NK-92 treated with Interleukin-12 subunit alpha and Interleukin-12 subunit beta, amount 100 ng/mL, for 24 hours (cell line): ENCODE measurements at regions not wholly inside any gene's neighbourhood (a gene's known extent, or its start where the extent isn't known, plus 50 kb on each side); places are given as distances from the start of the nearest gene placed in this dataset.
"Not testable (repeated sequence)": the region's sequence is repeated elsewhere in the genome, so short reads cannot be mapped to it uniquely, and the experiment has no call there.

Experiments used
- DNase-seq: peaks from one replicate; lab custom pipeline; 2025; lab: John Stamatoyannopoulos, UW

- not testable (repeated sequence) for DNase-seq
Measured at GRCh38 chr1:116298213-116298579, 74.8 kb upstream of the ATP1A1 start.

- no peak for DNase-seq
Measured at GRCh38 chr1:116298746-116299145, 74.3 kb upstream of the ATP1A1 start.

- no peak for DNase-seq
Measured at GRCh38 chr1:116299248-116299647, 73.8 kb upstream of the ATP1A1 start.

GRCh38 chr1:116302281-116302680 lies 70.8 kb upstream of the ATP1A1 start:
- DNase-seq: no peak

- DNase-seq: no peak
Measured at GRCh38 chr1:116306102-116306501, 66.9 kb upstream of the ATP1A1 start.

GRCh38 chr1:116306840-116307442 lies 66.1 kb upstream of the ATP1A1 start:
- no peak for DNase-seq

- no peak for DNase-seq
Measured at GRCh38 chr1:116308276-116308675, 64.8 kb upstream of the ATP1A1 start.

GRCh38 chr1:116309090-116309870 lies 63.8 kb upstream of the ATP1A1 start:
- no peak for DNase-seq

GRCh38 chr1:116310180-116310579 lies 62.9 kb upstream of the ATP1A1 start:
- no peak for DNase-seq

GRCh38 chr1:116311193-116311592 lies 61.9 kb upstream of the ATP1A1 start:
- no peak for DNase-seq

- no peak for DNase-seq
Measured at GRCh38 chr1:116311756-116312680, 61.0 kb upstream of the ATP1A1 start.

GRCh38 chr1:116312681-116313069 lies 60.4 kb upstream of the ATP1A1 start:
- no peak for DNase-seq

- DNase-seq: no peak
Measured at GRCh38 chr1:116313776-116314175, 59.3 kb upstream of the ATP1A1 start.

- no peak for DNase-seq
Measured at GRCh38 chr1:116314305-116314919, 58.6 kb upstream of the ATP1A1 start.

- DNase-seq: no peak
Measured at GRCh38 chr1:116316373-116316772, 56.7 kb upstream of the ATP1A1 start.

GRCh38 chr1:116318897-116319296 lies 54.1 kb upstream of the ATP1A1 start:
- DNase-seq: no peak

GRCh38 chr1:116320874-116321273 lies 52.2 kb upstream of the ATP1A1 start:
- no peak for DNase-seq

GRCh38 chr1:116321766-116322175 lies 51.3 kb upstream of the ATP1A1 start:
- DNase-seq: no peak

GRCh38 chr1:116322752-116323405 lies 50.2 kb upstream of the ATP1A1 start:
- no peak for DNase-seq
